ENCODE measurements at regions not wholly inside any gene's neighbourhood (a gene's known extent, or its start where the extent isn't known, plus 50 kb on each side); places are given as distances from the start of the nearest gene placed in this dataset.

DNA sequence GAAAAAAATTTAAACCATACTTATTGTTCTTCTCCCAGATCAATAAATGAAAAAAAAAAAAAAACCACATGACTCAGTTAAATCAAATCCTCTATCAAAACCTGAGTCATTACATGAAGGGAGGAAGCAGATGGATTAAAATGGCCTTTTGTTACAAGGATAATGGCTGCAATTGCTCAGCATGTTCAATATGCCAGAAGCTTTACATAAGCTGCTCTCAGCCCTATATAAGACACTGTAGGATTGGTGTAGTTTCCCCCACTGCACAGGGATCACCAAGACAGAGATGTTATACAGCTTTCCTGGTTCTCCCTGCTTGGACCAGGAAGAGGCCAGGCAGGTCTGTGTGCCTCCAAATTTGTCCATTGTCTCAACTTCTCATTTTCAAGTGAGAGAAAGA, 101.6 kb upstream of the MAP1B start:
- DNase-seq (ENCODE audit: low read depth): no peak

GRCh38 chr5:72006361-72006760, 100.9 kb upstream of the MAP1B start:
- DNase-seq (ENCODE audit: low read depth): no peak

DNA sequence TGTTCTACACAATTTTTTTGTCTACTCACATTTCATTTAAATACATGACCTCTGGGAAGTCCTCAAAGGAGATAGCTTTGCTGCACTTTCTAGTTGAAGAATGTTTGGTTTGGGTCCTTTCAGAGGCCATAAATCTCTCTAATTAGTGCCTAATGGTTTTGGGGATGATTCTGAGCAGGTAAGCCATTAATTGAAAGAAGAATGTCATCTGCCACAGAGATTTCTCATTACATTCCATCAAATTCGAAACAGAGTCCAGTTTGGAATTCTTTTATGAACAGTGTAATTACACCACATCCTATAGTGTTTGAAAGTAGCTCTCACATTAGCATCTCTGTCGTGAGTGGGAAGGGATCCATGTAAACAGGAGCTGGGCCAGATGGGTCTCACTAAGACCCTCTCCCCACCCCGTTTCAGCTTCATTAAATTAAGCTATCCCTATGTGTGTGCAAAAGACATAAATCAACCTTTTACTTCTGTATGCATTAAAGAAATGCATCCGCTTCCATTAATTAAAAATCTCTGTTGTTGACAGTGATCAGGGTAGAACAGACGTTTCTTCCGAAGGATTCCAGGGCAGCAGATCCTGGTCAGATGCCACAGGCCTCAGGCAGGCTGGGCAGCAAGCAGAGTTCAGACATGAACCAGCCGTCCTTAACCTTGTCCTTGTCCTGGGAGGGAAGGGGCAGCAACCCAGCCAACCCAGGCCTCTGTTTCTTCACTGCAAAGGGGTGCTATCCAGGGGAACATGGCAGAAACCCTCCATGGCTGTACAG, 99.8 kb upstream of the MAP1B start:
- DNase-seq (ENCODE audit: low read depth): no peak

GRCh38 chr5:72009280-72009679, 98.0 kb upstream of the MAP1B start:
- no peak for DNase-seq (ENCODE audit: low read depth)

- no peak for DNase-seq (ENCODE audit: low read depth)
Measured at GRCh38 chr5:72010430-72010829, 96.8 kb upstream of the MAP1B start.

DNA sequence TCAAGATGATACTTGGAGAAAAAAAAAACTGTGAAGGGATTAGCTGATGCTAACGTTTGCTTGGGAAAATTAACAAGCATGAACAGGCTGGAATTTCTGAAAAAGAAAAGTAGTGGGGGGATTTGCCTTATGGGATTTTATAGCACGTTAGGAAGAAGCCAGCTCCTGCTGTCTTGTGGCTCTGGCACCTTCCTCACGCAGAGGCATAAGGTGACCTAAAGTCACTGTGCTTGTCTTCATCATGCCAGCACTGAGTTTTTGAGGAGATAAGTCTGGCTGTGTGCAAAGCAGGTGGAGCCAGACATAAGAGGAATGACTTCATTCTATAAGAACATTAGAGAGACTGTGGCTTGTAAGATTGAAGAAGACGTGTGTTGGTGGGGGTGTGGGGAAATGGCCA, 94.4 kb upstream of the MAP1B start:
- no peak for DNase-seq (ENCODE audit: low read depth)

DNA sequence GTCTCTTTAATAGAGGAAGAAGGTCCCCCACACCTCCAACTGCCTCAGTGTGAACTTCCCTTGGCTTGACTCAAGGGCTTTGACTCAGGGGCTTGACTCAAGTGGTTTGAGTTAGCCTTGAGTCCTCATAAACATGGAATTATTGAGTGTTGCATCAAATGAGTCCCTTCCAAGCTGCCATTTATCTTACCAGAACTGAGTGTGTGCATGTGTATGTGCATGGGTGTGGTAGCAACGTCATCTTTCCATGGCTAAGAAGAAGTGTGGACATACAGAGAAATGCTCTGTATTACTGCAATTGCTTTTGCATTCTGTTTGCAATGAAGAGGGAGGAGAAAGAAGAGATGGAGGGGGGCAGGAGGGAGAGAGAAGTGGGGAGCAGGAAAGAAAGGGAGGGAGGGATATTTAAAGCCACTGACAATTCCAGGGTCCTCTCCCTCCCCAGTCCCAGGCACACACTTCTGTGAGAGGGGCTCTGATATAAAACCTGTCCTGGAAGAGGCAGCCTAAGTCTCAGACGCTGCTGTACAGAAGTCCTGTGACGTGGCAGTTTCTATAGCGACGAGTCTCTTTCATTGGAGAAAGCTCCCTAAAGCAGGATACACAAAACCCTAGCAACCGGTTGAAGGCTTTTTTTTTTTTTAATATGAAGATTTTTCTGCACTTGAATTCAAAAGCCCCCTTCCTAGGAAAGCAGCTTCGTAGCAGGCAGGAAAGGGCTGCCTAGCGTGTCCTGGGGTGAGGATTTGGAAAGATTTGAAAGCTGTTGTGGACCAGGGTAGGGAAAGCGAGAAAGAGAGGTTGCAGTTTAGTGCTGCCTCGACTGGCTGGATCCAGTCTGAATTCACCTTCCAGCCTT, 93.3 kb upstream of the MAP1B start:
- DNase-seq (ENCODE audit: low read depth): no peak

- no peak for DNase-seq (ENCODE audit: low read depth)
Measured at GRCh38 chr5:72015103-72015548, 92.1 kb upstream of the MAP1B start.

DNA sequence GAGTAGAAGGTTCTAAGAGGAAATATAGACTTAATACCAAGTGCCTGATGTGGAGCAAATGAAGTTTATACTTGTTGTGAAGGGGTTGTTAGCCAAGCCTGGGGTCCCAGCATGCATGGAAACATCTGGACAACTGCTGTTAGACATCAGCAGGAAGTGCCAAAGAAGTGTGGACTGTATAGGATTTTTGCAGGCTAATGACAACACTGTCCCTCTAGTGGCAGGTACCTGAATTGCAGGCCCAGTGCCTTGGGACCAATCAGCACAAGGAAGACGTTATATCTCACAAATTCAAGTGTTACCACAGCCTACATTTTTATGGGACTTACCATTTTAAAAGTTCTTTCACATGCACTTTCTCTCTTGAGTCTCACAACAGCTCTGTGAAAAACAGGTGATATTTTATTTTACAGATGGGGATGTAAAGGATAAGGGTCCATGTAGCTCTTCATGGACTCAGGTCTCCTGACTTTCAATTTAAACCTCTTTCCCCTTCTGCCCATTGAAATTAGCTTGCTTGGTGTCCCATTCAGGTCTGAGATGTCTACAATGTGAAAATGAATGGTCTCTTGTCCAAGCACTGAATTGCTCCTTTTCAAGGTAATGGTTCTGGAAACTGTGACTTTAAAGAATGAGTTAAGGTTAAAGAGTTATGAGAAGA, 89.0 kb upstream of the MAP1B start:
- peak; percentile 16 for DNase-seq (ENCODE audit: low read depth)

GRCh38 chr5:72020161-72020983, 86.9 kb upstream of the MAP1B start:
- no peak for DNase-seq (ENCODE audit: low read depth)

DNA sequence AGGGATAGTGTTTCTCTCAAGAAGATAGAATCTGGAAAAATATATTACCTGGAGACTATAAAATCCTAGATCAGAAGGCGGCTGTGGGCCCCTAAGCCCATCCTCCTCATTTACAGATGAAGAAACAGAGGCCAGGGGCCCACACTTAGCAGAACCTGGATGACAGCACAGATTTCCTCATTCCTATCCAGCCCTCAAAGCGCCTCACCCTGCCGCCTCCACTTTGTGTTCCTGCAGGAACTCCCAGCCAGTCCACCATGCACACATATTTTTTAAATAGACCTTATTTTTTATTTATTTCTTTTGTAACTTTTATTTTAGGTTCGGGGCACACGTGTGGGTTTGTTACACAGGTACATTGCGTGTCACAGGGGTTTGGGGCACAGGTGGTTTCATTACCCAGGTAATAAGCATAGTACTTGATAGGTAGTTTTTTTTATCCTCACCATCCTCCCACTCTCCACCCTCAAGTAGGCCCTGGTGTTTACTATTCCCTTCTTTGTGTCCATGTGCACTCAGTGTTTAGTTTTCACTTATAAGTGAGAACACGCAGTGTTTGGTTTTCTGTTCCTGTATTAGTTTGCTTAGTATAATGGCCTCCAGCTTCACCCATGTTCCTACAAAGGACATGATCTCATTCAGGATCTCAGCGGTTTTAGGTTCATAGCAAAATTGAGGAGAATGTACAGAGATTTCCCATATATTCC, 85.5 kb upstream of the MAP1B start:
- DNase-seq (ENCODE audit: low read depth): no peak

DNA sequence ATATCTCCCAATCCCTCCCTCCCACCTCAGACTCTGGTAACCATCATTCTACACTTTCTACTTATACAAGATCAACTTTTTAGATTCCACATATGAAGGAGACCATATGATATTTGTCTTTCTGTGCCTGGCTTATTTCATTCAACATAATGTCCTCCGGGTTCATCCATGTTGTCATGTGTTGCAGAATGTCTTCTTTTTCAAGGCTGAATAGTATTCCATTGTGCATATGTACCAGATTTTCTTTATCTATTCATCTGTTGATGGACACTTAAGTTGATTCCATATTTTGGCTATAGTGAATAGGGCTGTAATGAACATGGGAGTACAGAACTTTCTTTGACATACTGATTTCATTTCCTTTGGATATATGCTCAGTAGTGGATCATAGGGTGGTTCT, 78.9 kb upstream of the MAP1B start:
- DNase-seq (ENCODE audit: low read depth): no peak

DNA sequence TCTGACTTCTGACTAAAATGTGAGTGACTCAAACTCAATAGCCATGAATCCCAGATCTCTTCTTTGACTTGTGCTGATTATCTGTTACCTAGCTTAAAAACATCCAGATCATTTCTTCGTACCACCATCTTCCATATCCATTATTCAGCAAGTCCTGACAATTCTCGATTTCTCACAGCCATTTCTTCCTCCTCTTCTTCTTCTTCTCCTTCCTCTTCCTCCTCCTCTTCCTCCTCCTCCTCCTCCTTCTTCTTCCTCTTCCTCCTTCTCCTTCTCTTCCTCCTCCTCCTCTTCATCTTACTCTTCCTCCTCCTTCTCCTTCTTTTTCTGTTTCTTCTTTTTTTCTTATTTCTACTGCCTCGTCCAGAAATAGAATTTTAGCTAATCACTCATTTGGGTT, 77.0 kb upstream of the MAP1B start:
- no peak for DNase-seq (ENCODE audit: low read depth)

DNA sequence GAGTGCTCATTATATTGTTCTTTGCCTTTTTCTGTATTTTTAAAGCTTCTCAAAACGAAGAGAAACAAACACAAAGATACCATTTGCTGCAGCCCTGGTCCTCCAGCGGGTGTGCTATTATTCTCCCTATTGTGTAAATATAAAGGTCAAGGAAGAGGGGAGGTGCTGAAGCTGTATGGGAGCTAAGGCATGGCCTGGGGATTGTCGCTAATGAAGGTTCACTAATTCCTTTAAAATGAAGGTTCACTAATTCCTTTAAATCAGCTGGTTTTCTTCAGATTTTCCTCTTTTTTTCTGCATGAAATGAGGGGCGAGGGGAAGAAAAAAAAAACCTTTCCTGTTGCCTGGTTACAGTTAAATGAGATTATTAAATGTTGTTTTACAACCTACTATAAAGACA, 74.5 kb upstream of the MAP1B start:
- DNase-seq (ENCODE audit: low read depth): no peak

DNA sequence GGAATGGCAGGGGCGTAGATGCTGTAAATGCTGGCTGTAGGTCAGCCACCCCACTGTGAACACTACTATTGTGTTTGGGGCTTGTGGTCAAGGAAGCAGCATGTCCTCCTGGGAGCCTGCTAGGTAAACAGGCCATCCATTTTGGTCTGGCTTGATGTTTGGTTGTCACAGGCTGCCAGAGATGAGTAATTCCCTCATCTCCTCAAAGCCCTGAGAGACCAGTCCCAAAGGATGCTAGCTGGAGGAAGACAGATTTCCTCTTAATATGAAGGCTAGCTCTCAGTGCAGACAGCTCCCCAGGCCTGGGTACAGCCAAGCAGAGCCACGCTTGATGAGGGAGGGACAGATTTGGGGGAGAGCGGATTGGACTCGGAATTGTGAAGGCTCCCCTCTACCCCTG, 72.5 kb upstream of the MAP1B start:
- no peak for DNase-seq (ENCODE audit: low read depth)

DNA sequence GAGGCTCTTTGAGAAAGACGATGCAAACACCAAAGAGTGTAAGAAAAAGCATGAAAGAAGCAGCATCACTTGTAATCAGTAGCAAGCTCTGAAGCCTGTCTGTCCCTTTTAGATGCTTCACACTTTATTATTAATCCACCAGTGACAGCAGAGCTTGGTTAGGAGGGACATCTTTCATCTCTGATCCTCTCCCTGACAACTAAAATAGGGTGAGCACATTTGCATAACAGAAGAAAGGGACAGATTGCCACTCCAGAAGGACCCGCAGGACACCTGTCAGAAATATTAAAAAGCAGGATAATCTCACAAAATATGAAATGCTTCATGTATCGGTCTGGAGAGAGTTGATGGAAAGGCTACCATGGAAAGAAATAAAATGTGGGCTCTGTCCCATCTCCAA, 71.4 kb upstream of the MAP1B start:
- no peak for DNase-seq (ENCODE audit: low read depth)

DNA sequence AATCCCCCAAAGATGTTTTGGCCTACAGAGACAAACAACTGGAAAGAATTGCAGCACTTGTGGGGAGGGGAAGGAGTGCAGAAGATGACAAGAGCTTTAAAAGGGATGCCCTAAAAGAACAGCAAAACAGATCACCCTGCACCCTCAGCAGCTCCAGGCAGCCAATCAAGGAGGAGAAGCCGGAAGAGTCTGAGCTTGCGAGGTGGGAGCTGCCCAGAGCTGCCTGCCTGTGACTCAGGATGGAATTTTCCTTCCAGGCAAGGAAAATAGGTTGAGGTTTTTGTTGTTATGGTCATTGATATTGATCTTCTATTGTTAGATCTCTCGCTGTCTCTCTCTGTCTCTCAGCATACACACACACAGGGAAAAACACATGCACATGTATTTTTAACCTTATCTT, 70.3 kb upstream of the MAP1B start:
- DNase-seq (ENCODE audit: low read depth): no peak

GRCh38 chr5:72040513-72040912, 66.8 kb upstream of the MAP1B start:
- DNase-seq (ENCODE audit: low read depth): no peak

DNA sequence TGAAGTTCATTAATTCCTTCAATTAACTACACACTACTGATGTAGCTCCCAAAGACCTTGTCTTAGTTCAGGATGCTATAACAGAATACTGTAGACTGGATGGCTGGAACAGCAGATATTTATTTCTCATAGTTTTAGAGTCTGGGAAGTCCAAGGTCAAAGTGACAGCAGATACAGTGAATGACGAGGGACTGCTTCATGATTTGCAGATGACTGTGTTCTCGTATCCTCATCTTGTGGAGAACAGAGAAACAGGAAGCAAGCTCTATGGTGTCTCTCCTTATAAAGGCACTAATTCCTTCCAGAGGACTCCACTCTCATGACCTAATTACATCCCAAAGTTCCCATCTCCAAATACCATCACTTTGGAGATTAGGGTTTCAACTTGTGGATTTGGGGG, 65.6 kb upstream of the MAP1B start:
- DNase-seq (ENCODE audit: low read depth): no peak

GRCh38 chr5:72042097-72042496, 65.2 kb upstream of the MAP1B start:
- no peak for DNase-seq (ENCODE audit: low read depth)

GRCh38 chr5:72045692-72046091, 61.6 kb upstream of the MAP1B start:
- no peak for DNase-seq (ENCODE audit: low read depth)

Measured in stimulated activated CD8-positive, alpha-beta memory T cell treated with anti-CD3 and anti-CD28 coated beads, Interleukin-12 subunit alpha, Interleukin-12 subunit beta, amount 100 ng/mL, for 4 hours (primary cell).